Body of pancreas (tissue), 4 donors: ENCODE measurements at regions not wholly inside any gene's neighbourhood (a gene's known extent, or its start where the extent isn't known, plus 50 kb on each side); places are given as distances from the start of the nearest gene placed in this dataset.

Source experiments
- POLR2A ChIP-seq, 3 donors: fragments of 450-650 bp; IDR thresholded peaks; one replicate each; pipeline ENCODE4 v1.6.1; 2016; ENCODE audit warnings: antibody characterized with exemption in 3 of 3, mild to moderate bottlenecking in 2 of 3
- TF ChIP-seq, protein P1 (sequence below), 7 experiments: fragments of 450-650 bp in 4 of 7; fragments of 200-600 bp in 3 of 7; sonication (generic) in 3 of 7; IDR thresholded peaks; one replicate each; pipeline ENCODE4 v1.5.1; 2016 to 2019; ENCODE audit warnings: antibody characterized with exemption in 7 of 7

DNA sequence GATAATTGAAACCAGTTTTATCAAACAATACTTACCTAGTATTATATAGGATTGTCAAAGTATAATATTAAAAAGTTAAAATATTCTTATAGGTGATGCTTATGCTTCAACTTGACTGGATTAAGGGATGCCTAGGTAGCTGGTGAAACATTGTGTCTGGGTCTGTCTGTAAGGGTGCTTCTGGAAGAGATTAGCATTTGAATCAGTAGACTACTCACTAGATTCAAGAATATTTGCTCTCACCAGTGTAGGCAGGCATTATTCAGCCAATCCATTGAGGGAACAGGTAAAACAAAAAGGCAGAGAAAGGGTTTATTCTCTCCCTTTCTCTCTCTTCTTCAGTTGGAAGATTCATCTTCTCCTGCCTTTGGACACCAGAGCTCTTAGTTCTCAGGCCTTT lies 486.8 kb upstream of the GOLIM4 start:
- TF ChIP-seq, protein P1, sequence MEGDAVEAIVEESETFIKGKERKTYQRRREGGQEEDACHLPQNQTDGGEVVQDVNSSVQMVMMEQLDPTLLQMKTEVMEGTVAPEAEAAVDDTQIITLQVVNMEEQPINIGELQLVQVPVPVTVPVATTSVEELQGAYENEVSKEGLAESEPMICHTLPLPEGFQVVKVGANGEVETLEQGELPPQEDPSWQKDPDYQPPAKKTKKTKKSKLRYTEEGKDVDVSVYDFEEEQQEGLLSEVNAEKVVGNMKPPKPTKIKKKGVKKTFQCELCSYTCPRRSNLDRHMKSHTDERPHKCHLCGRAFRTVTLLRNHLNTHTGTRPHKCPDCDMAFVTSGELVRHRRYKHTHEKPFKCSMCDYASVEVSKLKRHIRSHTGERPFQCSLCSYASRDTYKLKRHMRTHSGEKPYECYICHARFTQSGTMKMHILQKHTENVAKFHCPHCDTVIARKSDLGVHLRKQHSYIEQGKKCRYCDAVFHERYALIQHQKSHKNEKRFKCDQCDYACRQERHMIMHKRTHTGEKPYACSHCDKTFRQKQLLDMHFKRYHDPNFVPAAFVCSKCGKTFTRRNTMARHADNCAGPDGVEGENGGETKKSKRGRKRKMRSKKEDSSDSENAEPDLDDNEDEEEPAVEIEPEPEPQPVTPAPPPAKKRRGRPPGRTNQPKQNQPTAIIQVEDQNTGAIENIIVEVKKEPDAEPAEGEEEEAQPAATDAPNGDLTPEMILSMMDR (IDR thresholded peaks at IDR 0.05): no peak
- TF ChIP-seq POLR2A (IDR thresholded peaks at IDR 0.05): no peak
